HG02759 (cell line): ENCODE measurements at regions not wholly inside any gene's neighbourhood (a gene's known extent, or its start where the extent isn't known, plus 50 kb on each side); places are given as distances from the start of the nearest gene placed in this dataset.

Source experiments
- ATAC-seq: cut with Tn5 transposase; IDR thresholded peaks from one replicate; pipeline ENCODE4 v1.9.1; 2021; ENCODE audit warnings: mild to moderate bottlenecking, moderate library complexity; ENCODE audit not compliant: unreplicated experiment

- ATAC-seq: peak; percentile 78
Measured at GRCh38 chr10:123402656-123403055, 248.5 kb downstream of the BUB3 start.

GRCh38 chr10:123404357-123404756, 250.2 kb downstream of the BUB3 start:
- no peak for ATAC-seq

GRCh38 chr10:123408660-123409059, 254.5 kb downstream of the BUB3 start:
- ATAC-seq: no peak

GRCh38 chr10:123409426-123409825, 255.2 kb downstream of the BUB3 start:
- no peak for ATAC-seq

GRCh38 chr10:123409884-123410283, 255.7 kb downstream of the BUB3 start:
- no peak for ATAC-seq

- ATAC-seq: no peak
Measured at GRCh38 chr10:123413353-123413752, 252.8 kb upstream of the GPR26 start.

GRCh38 chr10:123415523-123415922, 250.6 kb upstream of the GPR26 start:
- no peak for ATAC-seq

- ATAC-seq: no peak
Measured at GRCh38 chr10:123417414-123417813, 248.7 kb upstream of the GPR26 start.

GRCh38 chr10:123421461-123421860, 244.7 kb upstream of the GPR26 start:
- ATAC-seq: no peak

GRCh38 chr10:123422261-123422660, 243.9 kb upstream of the GPR26 start:
- no peak for ATAC-seq

GRCh38 chr10:123424537-123424936, 241.6 kb upstream of the GPR26 start:
- ATAC-seq: no peak

- ATAC-seq: no peak
Measured at GRCh38 chr10:123425680-123426079, 240.5 kb upstream of the GPR26 start.

GRCh38 chr10:123427165-123427786, 238.9 kb upstream of the GPR26 start:
- no peak for ATAC-seq

GRCh38 chr10:123428391-123428790, 237.8 kb upstream of the GPR26 start:
- ATAC-seq: no peak

- no peak for ATAC-seq
Measured at GRCh38 chr10:123429706-123430221, 236.4 kb upstream of the GPR26 start.

- ATAC-seq: no peak
Measured at GRCh38 chr10:123433539-123433938, 232.6 kb upstream of the GPR26 start.

- no peak for ATAC-seq
Measured at GRCh38 chr10:123434435-123435039, 231.6 kb upstream of the GPR26 start.

GRCh38 chr10:123442901-123443300, 223.3 kb upstream of the GPR26 start:
- ATAC-seq: peak; percentile 78

GRCh38 chr10:123443924-123444323, 222.2 kb upstream of the GPR26 start:
- ATAC-seq: no peak

- ATAC-seq: no peak
Measured at GRCh38 chr10:123445261-123445775, 220.8 kb upstream of the GPR26 start.

- ATAC-seq: no peak
Measured at GRCh38 chr10:123446449-123447156, 219.6 kb upstream of the GPR26 start.
